ENCODE measurements at regions not wholly inside any gene's neighbourhood (a gene's known extent, or its start where the extent isn't known, plus 50 kb on each side); places are given as distances from the start of the nearest gene placed in this dataset.

DNA sequence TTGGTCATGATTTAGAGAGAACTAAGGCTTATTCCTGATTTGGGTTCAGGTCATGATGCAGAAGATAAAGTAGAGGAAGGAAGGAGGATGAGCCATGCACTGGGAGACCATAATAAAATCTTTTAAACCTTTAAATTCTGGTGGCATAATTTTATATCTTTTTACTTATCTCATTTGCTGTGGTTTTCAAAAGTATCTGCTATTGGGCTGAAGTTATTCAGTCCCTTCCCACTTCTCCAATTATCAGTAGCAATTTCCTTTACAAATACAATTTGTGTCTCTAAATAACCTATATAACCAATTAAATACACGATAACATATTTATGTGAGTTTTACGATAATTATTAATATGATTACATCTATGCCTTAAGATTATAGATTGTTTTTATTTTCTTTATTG lies 194.8 kb upstream of the SLC8A1 start:
- POLR2A ChIA-PET: no interaction called here
- DNase-seq (ENCODE audit: extremely low spot score): no peak
- CTCF ChIA-PET: no interaction called here
- TF ChIP-seq, protein P1, sequence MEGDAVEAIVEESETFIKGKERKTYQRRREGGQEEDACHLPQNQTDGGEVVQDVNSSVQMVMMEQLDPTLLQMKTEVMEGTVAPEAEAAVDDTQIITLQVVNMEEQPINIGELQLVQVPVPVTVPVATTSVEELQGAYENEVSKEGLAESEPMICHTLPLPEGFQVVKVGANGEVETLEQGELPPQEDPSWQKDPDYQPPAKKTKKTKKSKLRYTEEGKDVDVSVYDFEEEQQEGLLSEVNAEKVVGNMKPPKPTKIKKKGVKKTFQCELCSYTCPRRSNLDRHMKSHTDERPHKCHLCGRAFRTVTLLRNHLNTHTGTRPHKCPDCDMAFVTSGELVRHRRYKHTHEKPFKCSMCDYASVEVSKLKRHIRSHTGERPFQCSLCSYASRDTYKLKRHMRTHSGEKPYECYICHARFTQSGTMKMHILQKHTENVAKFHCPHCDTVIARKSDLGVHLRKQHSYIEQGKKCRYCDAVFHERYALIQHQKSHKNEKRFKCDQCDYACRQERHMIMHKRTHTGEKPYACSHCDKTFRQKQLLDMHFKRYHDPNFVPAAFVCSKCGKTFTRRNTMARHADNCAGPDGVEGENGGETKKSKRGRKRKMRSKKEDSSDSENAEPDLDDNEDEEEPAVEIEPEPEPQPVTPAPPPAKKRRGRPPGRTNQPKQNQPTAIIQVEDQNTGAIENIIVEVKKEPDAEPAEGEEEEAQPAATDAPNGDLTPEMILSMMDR (IDR thresholded peaks at IDR 0.05; ENCODE audit: control extremely low read depth, extremely low read depth, low read depth, missing control alignments): no peak

DNA sequence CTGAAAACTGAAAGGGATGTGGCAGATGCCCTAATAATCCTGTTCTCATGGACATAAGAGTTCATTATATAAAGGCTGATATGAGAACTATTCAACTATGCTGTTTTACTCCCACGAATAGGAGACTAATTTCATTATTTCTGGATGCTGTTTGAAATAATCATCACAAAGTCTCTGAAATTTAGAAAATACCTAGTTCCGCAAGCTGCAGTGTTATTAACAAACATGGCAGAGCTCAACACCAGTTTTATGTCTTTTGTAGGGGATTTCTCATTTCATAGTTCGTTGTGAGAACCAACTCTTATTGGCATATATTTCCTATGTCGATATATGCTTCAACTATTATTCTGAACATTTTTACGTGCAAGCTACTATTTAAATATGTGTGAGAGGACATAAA lies 200.3 kb upstream of the SLC8A1 start:
- DNase-seq (ENCODE audit: extremely low spot score): no peak
- ChIA-PET POLR2A (no interaction called here), CTCF (interaction anchor here (1.0 to 1.6 kb wide), 3 partner anchors 9 to 15 kb away, joined by 3 to 4 read pairs (median 3); no protein-coding TSS in a partner anchor)
- TF ChIP-seq, protein P1 (IDR thresholded peaks at IDR 0.05; ENCODE audit: control extremely low read depth, extremely low read depth, low read depth, missing control alignments): no peak

DNA sequence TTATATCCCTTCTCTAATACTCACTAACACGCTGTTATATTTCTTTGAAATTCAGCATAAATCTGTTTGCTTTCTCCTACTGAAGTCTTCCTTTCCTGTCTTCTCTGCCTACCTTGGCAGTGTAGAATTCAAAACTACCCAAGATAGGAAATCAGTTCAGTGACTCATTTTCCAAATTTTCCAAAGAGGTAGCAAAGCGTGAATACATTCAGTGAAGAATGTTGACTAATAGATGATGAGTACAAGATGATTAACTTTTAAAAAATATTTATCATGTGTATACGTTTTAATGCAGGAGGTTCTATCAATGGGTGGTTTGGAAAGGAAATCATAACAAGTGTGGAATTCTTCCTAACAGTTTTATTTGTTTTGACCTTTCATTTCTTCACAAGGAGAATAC lies 201.9 kb upstream of the SLC8A1 start:
- TF ChIP-seq, protein P1 (IDR thresholded peaks at IDR 0.05; ENCODE audit: control extremely low read depth, extremely low read depth, low read depth, missing control alignments): no peak
- no peak for DNase-seq (ENCODE audit: extremely low spot score)
- CTCF ChIA-PET: interaction anchor here (1.1 kb wide), 1 partner anchor 9 kb away, joined by 3 read pairs; no protein-coding TSS in a partner anchor
- POLR2A ChIA-PET: no interaction called here

DNA sequence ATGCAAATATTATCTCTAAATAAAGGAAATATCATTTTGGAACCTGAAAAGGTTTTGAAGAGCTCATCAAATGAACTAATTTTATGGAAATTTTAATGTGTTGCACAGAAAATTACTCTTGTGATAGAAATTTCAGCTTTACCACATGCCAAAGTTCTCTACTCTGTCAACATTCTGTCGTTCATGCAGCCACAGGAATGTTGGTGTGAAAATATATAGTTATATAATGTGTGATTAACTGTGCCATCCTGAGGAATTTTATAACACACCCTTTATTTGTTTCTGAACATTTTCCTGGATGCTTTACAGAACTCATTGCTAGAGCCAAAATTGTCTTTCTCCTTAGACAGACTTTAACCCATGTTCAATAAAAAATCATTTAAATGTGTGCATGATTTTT lies 202.5 kb upstream of the SLC8A1 start:
- CTCF ChIA-PET: interaction anchor here (1.1 kb wide), 1 partner anchor 9 kb away, joined by 3 read pairs; no protein-coding TSS in a partner anchor
- POLR2A ChIA-PET: no interaction called here
- DNase-seq (ENCODE audit: extremely low spot score): no peak

DNA sequence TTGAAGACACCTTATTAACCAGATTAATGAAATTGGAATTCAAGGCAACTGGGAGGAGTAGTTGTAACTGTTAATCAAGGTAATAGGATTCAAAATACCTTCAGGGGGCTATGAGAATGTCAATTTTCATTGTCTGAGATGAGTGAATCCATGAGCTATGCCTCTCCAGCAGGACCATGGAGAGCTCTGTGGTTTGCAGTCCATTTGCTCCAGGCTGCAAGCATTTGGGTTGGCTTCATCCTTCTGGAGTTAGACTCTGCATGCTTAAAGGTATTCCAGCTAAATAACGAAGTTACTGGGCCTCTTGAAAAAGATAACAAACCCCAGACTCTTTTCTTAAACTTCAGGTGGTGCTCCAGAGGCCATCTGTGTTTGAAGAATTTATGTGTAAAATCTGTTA lies 207.1 kb upstream of the SLC8A1 start:
- TF ChIP-seq, protein P1 (IDR thresholded peaks at IDR 0.05; ENCODE audit: control extremely low read depth, extremely low read depth, low read depth, missing control alignments): no peak
- POLR2A ChIA-PET: no interaction called here
- no peak for DNase-seq (ENCODE audit: extremely low spot score)
- CTCF ChIA-PET: no interaction called here

More for the DNA sequence above, 202.5 kb upstream of the SLC8A1 start:
- TF ChIP-seq, protein P1 (IDR thresholded peaks at IDR 0.05; ENCODE audit: control extremely low read depth, extremely low read depth, low read depth, missing control alignments): no peak

DNA sequence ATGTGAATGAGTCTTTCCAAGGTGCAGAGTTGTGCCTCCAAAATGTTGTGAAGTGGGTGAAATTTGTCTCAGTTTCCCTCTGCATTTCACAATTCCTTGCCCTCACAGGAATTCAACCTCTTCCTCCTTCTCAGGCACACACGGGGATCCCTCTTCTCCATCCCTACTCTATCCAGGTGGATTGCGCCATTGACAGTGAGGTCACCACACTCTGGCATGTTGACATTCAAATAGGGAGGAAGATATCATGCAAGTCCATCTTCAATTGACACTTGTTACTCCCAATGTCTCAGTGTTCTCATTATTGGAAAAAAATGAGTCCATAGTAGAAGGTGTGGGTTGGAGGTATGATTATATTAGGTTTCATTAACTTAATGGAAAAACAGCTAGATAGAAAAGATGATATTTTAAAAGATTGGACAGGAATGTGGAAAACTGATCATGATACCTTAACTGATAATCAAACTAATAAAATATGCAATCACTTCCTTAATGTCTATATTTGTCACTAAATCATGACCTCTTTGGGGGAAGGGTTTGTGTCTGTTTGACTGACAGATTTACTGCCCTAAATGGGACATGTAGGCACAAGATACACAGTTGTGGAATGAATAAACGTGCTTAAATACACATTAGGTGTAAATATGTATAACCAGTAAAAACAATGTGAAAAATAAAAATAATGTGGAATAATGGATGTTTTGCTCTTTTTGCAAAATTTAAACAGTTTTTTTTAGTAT lies 213.8 kb upstream of the SLC8A1 start:
- no peak for DNase-seq (ENCODE audit: extremely low spot score)
- TF ChIP-seq, protein P1 (IDR thresholded peaks at IDR 0.05; ENCODE audit: control extremely low read depth, extremely low read depth, low read depth, missing control alignments): no peak
- POLR2A ChIA-PET: no interaction called here
- CTCF ChIA-PET: no interaction called here

Data from GM10248 (cell line).